ENCODE measurements at regions not wholly inside any gene's neighbourhood (a gene's known extent, or its start where the extent isn't known, plus 50 kb on each side); places are given as distances from the start of the nearest gene placed in this dataset.

DNA sequence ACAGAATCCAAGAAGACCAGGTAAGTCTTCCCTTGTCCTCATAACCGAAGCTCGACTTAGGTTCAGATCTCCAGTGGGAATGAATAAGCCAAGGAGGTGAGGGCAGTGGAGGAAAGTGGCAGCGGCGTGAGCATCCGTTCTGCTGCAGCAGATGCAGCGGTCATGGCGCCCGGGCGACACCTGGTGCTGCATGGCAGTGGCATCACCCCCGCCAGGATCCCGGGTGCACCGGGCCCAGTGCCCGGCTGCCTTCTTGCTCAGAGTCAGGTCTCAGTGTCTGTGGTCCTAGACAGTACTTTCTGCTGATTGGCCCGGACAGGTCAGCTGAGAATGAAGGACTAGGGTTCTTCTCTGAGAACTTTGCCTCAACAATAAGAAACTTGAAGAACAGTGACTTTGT is 83.4 kb upstream of the SORBS2 start (continued):
- TF ChIP-seq, protein P1, sequence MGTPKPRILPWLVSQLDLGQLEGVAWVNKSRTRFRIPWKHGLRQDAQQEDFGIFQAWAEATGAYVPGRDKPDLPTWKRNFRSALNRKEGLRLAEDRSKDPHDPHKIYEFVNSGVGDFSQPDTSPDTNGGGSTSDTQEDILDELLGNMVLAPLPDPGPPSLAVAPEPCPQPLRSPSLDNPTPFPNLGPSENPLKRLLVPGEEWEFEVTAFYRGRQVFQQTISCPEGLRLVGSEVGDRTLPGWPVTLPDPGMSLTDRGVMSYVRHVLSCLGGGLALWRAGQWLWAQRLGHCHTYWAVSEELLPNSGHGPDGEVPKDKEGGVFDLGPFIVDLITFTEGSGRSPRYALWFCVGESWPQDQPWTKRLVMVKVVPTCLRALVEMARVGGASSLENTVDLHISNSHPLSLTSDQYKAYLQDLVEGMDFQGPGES (IDR thresholded peaks at IDR 0.05; ENCODE audit: low read depth, low read length): no peak
- TF ChIP-seq POLR2AphosphoS5 (IDR thresholded peaks at IDR 0.05; ENCODE audit: low read depth, low read length) (no peak), EZH2phosphoT487 (IDR thresholded peaks at IDR 0.05; ENCODE audit: borderline replicate concordance, low read depth) (no peak), TAF1 (IDR thresholded peaks at IDR 0.05; ENCODE audit: borderline replicate concordance, low read depth, low read length) (no peak)
- TF ChIP-seq, protein P2, sequence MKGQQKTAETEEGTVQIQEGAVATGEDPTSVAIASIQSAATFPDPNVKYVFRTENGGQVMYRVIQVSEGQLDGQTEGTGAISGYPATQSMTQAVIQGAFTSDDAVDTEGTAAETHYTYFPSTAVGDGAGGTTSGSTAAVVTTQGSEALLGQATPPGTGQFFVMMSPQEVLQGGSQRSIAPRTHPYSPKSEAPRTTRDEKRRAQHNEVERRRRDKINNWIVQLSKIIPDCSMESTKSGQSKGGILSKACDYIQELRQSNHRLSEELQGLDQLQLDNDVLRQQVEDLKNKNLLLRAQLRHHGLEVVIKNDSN (IDR thresholded peaks at IDR 0.05; ENCODE audit: borderline replicate concordance, low read depth): no peak

DNA sequence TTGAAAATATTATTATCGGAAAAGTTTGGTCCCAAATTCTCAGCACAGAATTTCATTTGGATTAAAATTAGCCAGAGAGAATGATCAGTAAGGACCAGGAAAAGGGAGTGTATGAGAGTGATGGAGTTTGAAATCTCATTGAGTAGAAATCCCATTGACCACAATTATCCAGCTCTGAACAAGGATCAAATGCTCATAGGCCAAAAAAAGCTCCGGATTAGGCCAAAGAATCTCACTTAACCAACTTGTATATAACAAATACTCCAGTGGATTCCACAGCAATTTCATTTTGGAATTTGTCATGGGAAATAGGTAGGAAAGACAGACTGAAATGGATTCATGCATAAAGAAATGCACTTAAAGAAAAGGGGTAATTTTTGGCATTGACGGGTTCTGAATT is 83.9 kb upstream of the SORBS2 start:
- WGBS (ENCODE audit: low lambda C conversion rate): 88% methylated on average over 3 of the region's 3 CpGs

More for the DNA sequence above, 83.9 kb upstream of the SORBS2 start:
- Histone ChIP-seq H3K4me2 (no peak overlapping the region), H3K9me2 (no peaks in the 10 kb centered on the region), H2AFZ (ENCODE audit: low read depth) (no peak overlapping the region), H3K27ac (ENCODE audit: low read depth in 2 of 2, low read length in 1 of 2) (no peak overlapping the region), H3K27me3 (ENCODE audit: insufficient read depth) (no peaks in the 10 kb centered on the region), H4K20me1 (ENCODE audit: insufficient read depth) (no peaks in the 10 kb centered on the region), H3K79me2 (ENCODE audit: insufficient read depth) (no peaks in the 10 kb centered on the region), H3K9me3 (no peaks in the 10 kb centered on the region), H3K4me3 (ENCODE audit: low read depth in 2 of 2, low read length in 1 of 2) (no peak overlapping the region), H3K36me3 (replicated peaks in 1 of 2; ENCODE audit: control insufficient read depth in 1 of 2, insufficient read depth in 2 of 2, low read length in 1 of 2) (no peaks in the 10 kb centered on the region), H3K4me1 (ENCODE audit: control insufficient read depth in 1 of 2, insufficient read depth in 2 of 2, low read depth in 1 of 2, low read length in 1 of 2) (peaks cover 0 to 4% of the 10 kb centered on the region in 2 experiments; a peak in 2 of 4 replicates), H3F3A (replicated peaks; ENCODE audit: insufficient read depth) (no peaks in the 10 kb centered on the region), H3K9ac (no peak overlapping the region)
- no peak for DNase-seq
- ChIA-PET POLR2A (no interaction called here), CTCF (interaction anchor here (1.1 to 1.4 kb wide), 2 partner anchors 15 to 126 kb away, joined by 3 read pairs; no protein-coding TSS in a partner anchor)
- TF ChIP-seq CHD2 (IDR thresholded peaks at IDR 0.05; ENCODE audit: low read length, partially characterized antibody) (no peak), FOXJ3 (CRISPR knock-in tag; IDR thresholded peaks at IDR 0.05) (no peak), JUND (IDR thresholded peaks at IDR 0.05) (no peak), FOSL2 (IDR thresholded peaks at IDR 0.05; ENCODE audit: borderline replicate concordance, low read depth) (no peak), TEAD4 (IDR thresholded peaks at IDR 0.05; ENCODE audit: borderline replicate concordance, insufficient read depth) (no peak), SIN3A (IDR thresholded peaks at IDR 0.05; ENCODE audit: borderline replicate concordance, low read depth, low read length) (no peak), POLR2AphosphoS5 (IDR thresholded peaks at IDR 0.05; ENCODE audit: low read depth, low read length) (no peak), NFIC (IDR thresholded peaks at IDR 0.05; ENCODE audit: borderline replicate concordance) (no peak), RAD21 (IDR thresholded peaks at IDR 0.05; ENCODE audit: low read length) (no peak), GABPA (IDR thresholded peaks at IDR 0.05; ENCODE audit: low read depth) (no peak), TAF1 (IDR thresholded peaks at IDR 0.05; ENCODE audit: borderline replicate concordance, low read depth, low read length) (no peak), NRF1 (IDR thresholded peaks at IDR 0.05; ENCODE audit: low read depth, low read length) (no peak), RCOR1 (IDR thresholded peaks at IDR 0.05; ENCODE audit: low read length) (no peak), ELF1 (IDR thresholded peaks at IDR 0.05) (no peak), YY1 (IDR thresholded peaks at IDR 0.05; ENCODE audit: low read depth) (no peak)
- TF ChIP-seq, protein P1 (IDR thresholded peaks at IDR 0.05; ENCODE audit: low read depth, low read length): no peak
- TF ChIP-seq, protein P3, sequence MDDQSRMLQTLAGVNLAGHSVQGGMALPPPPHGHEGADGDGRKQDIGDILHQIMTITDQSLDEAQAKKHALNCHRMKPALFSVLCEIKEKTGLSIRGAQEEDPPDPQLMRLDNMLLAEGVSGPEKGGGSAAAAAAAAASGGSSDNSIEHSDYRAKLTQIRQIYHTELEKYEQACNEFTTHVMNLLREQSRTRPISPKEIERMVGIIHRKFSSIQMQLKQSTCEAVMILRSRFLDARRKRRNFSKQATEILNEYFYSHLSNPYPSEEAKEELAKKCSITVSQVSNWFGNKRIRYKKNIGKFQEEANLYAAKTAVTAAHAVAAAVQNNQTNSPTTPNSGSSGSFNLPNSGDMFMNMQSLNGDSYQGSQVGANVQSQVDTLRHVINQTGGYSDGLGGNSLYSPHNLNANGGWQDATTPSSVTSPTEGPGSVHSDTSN (IDR thresholded peaks at IDR 0.05): no peak
- TF ChIP-seq, protein P4, sequence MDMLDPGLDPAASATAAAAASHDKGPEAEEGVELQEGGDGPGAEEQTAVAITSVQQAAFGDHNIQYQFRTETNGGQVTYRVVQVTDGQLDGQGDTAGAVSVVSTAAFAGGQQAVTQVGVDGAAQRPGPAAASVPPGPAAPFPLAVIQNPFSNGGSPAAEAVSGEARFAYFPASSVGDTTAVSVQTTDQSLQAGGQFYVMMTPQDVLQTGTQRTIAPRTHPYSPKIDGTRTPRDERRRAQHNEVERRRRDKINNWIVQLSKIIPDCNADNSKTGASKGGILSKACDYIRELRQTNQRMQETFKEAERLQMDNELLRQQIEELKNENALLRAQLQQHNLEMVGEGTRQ (IDR thresholded peaks at IDR 0.05; ENCODE audit: borderline replicate concordance, low read depth, low read length): no peak
- TF ChIP-seq, protein P5, sequence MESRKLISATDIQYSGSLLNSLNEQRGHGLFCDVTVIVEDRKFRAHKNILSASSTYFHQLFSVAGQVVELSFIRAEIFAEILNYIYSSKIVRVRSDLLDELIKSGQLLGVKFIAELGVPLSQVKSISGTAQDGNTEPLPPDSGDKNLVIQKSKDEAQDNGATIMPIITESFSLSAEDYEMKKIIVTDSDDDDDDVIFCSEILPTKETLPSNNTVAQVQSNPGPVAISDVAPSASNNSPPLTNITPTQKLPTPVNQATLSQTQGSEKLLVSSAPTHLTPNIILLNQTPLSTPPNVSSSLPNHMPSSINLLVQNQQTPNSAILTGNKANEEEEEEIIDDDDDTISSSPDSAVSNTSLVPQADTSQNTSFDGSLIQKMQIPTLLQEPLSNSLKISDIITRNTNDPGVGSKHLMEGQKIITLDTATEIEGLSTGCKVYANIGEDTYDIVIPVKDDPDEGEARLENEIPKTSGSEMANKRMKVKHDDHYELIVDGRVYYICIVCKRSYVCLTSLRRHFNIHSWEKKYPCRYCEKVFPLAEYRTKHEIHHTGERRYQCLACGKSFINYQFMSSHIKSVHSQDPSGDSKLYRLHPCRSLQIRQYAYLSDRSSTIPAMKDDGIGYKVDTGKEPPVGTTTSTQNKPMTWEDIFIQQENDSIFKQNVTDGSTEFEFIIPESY (IDR thresholded peaks at IDR 0.05; ENCODE audit: borderline replicate concordance, low read depth): no peak
